HG02870 (cell line): ENCODE measurements at regions not wholly inside any gene's neighbourhood (a gene's known extent, or its start where the extent isn't known, plus 50 kb on each side); places are given as distances from the start of the nearest gene placed in this dataset.

Source experiments
- ATAC-seq: cut with Tn5 transposase; IDR thresholded peaks from one replicate; pipeline ENCODE4 v1.9.1; 2021; ENCODE audit warnings: mild to moderate bottlenecking, moderate library complexity; ENCODE audit not compliant: unreplicated experiment

DNA sequence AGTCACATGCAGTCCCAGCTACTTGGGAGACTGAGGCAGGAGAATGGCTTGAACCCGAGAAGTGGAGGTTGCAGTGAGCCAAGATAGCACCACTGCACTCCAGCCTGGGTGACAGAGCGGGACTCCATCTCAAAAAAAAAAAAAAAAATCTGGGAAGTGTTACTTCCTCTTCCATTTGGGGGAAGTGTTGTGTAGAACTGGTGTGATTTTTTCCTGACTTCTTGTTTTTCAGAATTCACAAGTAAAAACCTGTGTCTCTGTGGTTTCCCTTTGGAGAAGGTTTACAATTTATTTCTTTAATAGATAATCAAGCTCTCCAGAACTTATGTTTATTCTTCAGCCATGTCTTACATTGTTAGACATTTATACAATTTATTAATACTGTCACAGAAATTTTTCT is 396.1 kb downstream of the BRD1 start:
- ATAC-seq: no peak

GRCh38 chr22:49429066-49429465 is 398.6 kb downstream of the BRD1 start:
- no peak for ATAC-seq

- no peak for ATAC-seq
These were observed 399.7 kb downstream of the BRD1 start for GRCh38 chr22:49427941-49428340.

- no peak for ATAC-seq
These were observed 400.3 kb downstream of the BRD1 start for GRCh38 chr22:49427341-49427740.

GRCh38 chr22:49426618-49427266 is 400.9 kb downstream of the BRD1 start:
- ATAC-seq: no peak

DNA sequence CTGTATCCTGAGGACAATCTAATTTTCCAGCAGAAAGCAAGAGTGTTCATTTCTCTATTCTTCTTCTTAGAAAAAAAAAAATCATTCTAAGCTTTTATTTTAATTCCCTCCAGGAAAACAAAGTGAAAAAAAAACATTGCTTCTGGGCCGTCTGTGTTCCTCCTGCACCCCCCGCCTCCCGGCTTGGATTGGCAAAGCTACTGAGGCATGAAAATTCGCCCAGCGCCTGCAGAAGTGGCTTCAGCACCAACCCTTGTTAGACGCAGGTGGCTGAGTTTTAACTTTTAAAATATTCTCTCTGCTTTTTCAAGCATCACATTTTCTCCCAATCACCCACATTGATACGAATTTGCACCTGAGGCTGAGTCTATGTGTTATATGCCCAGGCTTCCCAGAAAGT is 401.6 kb downstream of the BRD1 start:
- no peak for ATAC-seq

DNA sequence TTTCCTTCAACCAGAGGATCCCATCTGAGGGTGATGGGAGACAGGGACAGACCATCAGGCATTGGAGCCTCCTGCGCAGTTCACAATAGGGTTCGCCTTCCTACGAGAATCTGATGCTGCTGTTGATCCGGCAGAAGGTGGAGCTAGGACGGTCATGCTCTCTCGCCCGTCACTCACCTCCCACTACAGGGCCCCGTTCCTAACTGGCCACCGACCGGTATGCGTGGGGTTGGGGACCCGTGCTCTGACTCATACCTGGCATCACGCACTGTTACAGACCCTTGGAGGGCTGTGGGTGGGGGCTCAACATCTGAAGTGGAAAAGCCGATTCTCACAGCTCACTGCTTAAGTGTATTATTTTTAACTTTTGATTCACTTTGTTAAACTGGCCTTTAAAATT is 402.3 kb downstream of the BRD1 start:
- no peak for ATAC-seq

GRCh38 chr22:49424893-49425270 is 402.8 kb downstream of the BRD1 start:
- ATAC-seq: no peak

DNA sequence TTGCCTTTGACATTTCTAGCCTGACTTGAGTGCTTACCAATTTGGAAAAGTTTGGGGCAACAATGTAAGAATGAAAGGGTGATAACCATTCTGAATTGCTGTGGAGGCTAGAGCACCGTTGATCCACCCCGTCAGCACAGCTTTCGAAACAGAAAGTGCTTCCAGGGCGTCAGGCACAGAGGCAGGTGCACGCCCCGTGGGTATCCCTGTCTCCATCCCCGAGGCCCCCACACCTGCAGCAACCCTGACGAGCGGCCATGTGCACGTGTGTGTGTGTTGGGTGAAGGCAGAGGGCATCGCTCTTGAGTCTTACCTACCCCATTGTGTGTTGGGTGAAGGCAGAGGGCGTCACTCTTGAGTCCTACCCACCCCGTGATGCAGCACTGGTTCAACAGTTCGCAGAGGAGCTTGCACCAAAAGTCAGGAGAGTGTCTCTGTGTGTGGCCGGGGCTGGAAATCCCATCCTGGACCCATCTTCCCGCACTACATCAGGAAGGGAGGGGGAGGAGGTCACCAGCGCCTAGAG is 404.5 kb downstream of the BRD1 start:
- ATAC-seq: no peak

DNA sequence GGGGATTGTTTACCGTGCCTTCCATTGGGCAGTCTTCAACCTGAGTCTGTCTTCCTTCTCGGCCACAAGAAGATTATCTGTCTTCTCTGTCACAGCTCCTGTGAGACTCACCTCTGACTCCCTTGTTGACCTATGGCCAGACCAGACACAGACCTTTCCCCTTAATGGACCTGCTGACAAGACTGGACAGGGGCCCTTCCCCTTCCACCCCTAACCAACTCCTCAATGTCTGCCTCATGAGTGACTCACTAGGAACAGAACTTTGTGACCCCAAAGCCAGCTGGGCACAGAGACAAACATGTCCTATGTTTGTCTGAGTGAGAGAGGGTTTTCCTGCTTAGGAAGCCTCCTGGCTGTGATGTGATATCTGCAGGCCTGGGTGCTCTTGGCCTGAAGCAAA is 405.0 kb downstream of the BRD1 start:
- no peak for ATAC-seq

- no peak for ATAC-seq
These were observed 407.0 kb downstream of the BRD1 start for GRCh38 chr22:49420651-49421050.

GRCh38 chr22:49419661-49420060 is 408.0 kb downstream of the BRD1 start:
- ATAC-seq: no peak

DNA sequence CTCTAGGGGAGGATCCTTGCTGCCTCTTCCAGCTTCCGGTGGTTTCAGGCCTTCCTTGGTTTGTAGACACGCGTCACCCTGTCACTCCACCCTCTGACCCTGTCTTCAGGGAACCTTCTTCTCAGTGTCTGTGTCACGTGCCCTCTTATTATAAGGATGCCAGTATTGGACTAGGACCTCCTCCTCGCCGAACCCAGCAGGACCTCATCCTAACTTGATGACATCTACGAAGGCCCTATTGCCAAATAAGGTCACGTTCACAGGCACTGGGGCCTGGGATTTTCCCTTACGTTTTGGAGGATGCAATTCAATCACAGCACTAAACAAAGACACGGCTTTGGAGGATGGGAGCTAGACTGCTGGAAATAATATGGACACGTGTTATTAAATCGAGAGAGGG is 408.7 kb downstream of the BRD1 start:
- ATAC-seq: no peak

DNA sequence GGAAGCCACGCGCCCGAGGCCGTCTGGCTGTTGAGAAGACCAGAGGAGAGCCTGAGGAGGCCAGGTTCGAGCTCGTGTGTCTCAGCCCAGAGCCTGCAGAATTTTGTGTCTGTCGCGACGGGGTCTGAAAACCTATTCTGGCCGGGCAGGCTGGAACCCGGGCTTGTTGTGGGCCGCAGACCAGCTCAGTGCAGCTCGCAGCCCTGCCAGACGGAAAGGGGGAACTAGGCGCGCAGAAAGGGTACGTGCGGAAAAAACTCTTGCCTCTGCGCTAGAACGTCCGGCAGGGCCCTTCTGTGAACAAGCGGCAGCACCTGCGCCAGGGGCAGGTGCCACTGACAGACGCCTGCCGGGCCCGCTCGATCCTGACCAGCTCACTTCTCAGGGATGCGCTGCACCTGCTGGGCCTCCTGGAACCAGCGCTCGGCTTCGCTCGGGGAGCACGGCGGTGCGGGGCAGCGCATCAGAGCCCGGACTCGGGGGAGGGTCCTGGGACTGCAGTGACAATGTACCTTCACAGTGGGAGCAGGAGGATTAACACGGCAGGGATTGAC is 409.3 kb downstream of the BRD1 start:
- ATAC-seq: no peak

- no peak for ATAC-seq
These were observed 409.8 kb downstream of the BRD1 start for GRCh38 chr22:49417833-49418232.

DNA sequence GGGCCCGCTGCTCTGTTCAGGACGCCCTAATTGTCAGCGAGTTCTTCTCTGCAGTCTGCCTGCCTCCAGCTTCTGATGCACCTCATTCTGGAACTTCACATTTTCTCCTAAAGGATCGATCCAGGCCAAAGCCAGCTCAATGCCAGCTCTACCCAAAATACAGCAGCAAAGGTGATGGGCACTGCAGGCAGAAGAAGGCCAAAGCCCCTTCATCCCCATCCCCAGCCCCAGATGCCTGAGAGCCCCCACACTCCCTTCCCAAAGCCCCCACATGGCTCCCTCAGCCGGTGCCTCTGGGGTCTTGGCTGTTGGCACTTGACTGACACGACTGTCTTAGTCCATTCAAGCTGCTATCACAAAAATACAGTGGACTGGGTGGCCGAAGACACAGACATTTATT is 410.3 kb downstream of the BRD1 start:
- no peak for ATAC-seq

DNA sequence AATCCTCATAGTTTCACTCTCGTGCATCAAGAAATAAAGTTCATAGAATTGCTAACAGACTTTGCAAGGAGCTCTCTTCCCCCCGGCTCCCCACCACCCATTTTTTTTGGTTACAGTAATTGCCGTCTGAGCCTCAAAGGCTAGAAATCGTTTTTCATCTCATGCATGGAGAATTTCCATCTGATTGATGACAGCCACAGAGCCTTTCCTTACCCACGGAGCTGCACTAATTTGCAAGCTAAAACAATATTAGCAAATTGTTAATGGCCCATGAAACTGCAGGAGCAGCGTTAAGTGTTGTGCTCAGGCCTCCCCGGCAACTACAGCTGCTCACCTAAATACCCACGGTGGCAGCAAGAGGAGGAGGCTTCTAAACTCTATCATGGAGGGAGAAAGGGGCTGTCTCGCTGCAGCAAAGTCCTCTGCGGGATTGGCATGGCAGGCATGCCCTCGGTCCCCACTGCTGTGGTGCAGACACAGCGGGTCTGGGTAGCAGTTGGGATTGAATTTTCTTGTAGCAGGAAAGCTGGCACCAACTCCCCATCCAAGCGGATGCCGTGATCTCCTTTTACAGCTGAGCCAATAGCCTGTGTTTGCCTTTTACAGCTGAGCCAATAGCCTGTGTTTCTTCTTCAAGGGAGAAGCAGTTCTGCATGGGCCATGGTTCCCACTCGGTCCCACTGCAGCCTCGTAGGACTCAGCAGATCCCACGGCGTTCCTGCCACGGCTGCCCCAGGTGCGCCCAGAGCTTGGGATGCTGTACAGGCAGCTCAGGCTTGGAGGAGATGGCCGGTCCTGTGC is 412.3 kb downstream of the BRD1 start:
- ATAC-seq: no peak

GRCh38 chr22:49413551-49413950 is 414.1 kb downstream of the BRD1 start:
- no peak for ATAC-seq

- ATAC-seq: no peak
These were observed 414.5 kb downstream of the BRD1 start for GRCh38 chr22:49413146-49413545.

- no peak for ATAC-seq
These were observed 415.4 kb downstream of the BRD1 start for GRCh38 chr22:49412236-49412635.

- ATAC-seq: no peak
These were observed 416.4 kb downstream of the BRD1 start for GRCh38 chr22:49411236-49411635.
